GM12878 (cell line): ENCODE measurements at regions not wholly inside any gene's neighbourhood (a gene's known extent, or its start where the extent isn't known, plus 50 kb on each side); places are given as distances from the start of the nearest gene placed in this dataset.

Source experiments
- ATAC-seq: fragments of 200-7000 bp; cut with Tn5 transposase; 3 replicates; pipeline ENCODE4 v1.9.1; 2020; ENCODE audit warnings: mild to moderate bottlenecking, moderate library complexity
- BruUV-seq: library from RNA; stranded (reverse); fragments of 400-500 nt; replicated peaks from 2 replicates; lab custom pipeline; 2021; lab: Mats Ljungman, UMichigan
- CTCF ChIA-PET: fragments of 300-600 bp; sonication (Branson Sonifier 250); formaldehyde crosslinking; extraction: SDS; loops from one replicate; lab custom pipeline; 2021; ENCODE audit warnings: inconsistent platforms; lab: Yijun Ruan, JAX
- POLR2A ChIA-PET: fragments of 350-600 bp; formaldehyde crosslinking; extraction: SDS; loops from one replicate; lab custom pipeline; 2021; ENCODE audit warnings: inconsistent platforms; lab: Charles Lee
- RAD21 ChIA-PET: fragments of 300-600 bp; sonication (Branson Sonifier 250); formaldehyde crosslinking; loops from one replicate; lab custom pipeline; 2023; ENCODE audit warnings: antibody characterized with exemption; ENCODE audit not compliant: unreplicated experiment; lab: Charles Lee
- SMC1A ChIA-PET: fragments of 300-600 bp; sonication (Branson Sonifier 250); formaldehyde crosslinking; loops from one replicate; lab custom pipeline; 2023; ENCODE audit not compliant: unreplicated experiment, uncharacterized antibody; lab: Charles Lee
- DNase-seq: peaks from one replicate; pipeline ENCODE4 v3.0.0-alpha.2; 2011; ENCODE audit warnings: low read depth, low spot score
- FAIRE-seq: peaks from 3 replicates; lab custom pipeline; 2011; peaks lifted over from hg19 to GRCh38; lab: Jason Lieb, UNC
- H2AFZ ChIP-seq: 2 replicates; pipeline ENCODE4 v1.6.0; 2011; ENCODE audit warnings: low read depth, low read length, control low read depth; ENCODE audit not compliant: control insufficient read depth
- H3K27ac ChIP-seq: 2 replicates; pipeline ENCODE4 v1.5.1; 2011; ENCODE audit warnings: control low read depth; ENCODE audit not compliant: control insufficient read depth, insufficient read depth
- H3K27me3 ChIP-seq, 2 experiments: replicated peaks in 1 of 2; 2 replicates each; pipeline versions ENCODE4 v1.6.0 to v1.6.1; 2011; ENCODE audit warnings: low read length in 1 of 2; ENCODE audit not compliant: control insufficient read depth in 2 of 2, insufficient read depth in 2 of 2
- H3K36me3 ChIP-seq, 2 experiments: 2 replicates each; pipeline ENCODE4 v1.5.1; 2011; ENCODE audit warnings: low read length in 1 of 2; ENCODE audit not compliant: control insufficient read depth in 2 of 2, insufficient read depth in 2 of 2
- H3K4me1 ChIP-seq: 2 replicates; pipeline ENCODE4 v1.6.1; 2011; ENCODE audit warnings: mild to moderate bottlenecking, low read length, moderate library complexity, mixed read lengths; ENCODE audit not compliant: control insufficient read depth, insufficient read depth
- H3K4me2 ChIP-seq: 2 replicates; pipeline ENCODE4 v1.6.0; 2011; ENCODE audit warnings: control low read depth; ENCODE audit not compliant: control insufficient read depth, insufficient read depth
- H3K4me3 ChIP-seq: fragments of 200-600 bp; sonication (generic); 2 replicates; pipeline ENCODE4 v1.5.1; 2016
- H3K79me2 ChIP-seq: 2 replicates; pipeline ENCODE4 v1.6.0; 2011; ENCODE audit warnings: low read length; ENCODE audit not compliant: control insufficient read depth, insufficient read depth
- H3K9ac ChIP-seq: 2 replicates; pipeline ENCODE4 v1.8.0; 2011; ENCODE audit warnings: low read length, control low read depth, mixed read lengths; ENCODE audit not compliant: control insufficient read depth, insufficient read depth
- H3K9me3 ChIP-seq: replicated peaks from 3 replicates; pipeline ENCODE4 v1.5.1; 2011; ENCODE audit warnings: mild to moderate bottlenecking, low read length; ENCODE audit not compliant: control insufficient read depth, insufficient read depth
- H4K20me1 ChIP-seq: 2 replicates; pipeline ENCODE4 v1.6.0; 2011; ENCODE audit not compliant: control insufficient read depth, insufficient read depth
- ATF7 ChIP-seq: fragments of 450-650 bp; IDR thresholded peaks from 2 replicates; pipeline ENCODE4 v1.6.1; 2016; ENCODE audit warnings: low read depth, mild to moderate bottlenecking
- BCL11A ChIP-seq: IDR thresholded peaks from 2 replicates; pipeline ENCODE4 v1.6.1; 2011; ENCODE audit warnings: low read depth, low read length
- CBX5 ChIP-seq: sonication (generic); IDR thresholded peaks from 2 replicates; pipeline ENCODE4 v1.6.1; 2016; ENCODE audit warnings: low read depth, moderate library complexity, mild to moderate bottlenecking, inconsistent platforms
- HDAC2 ChIP-seq: fragments of 200-600 bp; sonication (generic); IDR thresholded peaks from 2 replicates; pipeline ENCODE4 v1.6.1; 2017
- IKZF2 ChIP-seq, 2 experiments: fragments of 450-650 bp; IDR thresholded peaks; 2 replicates each; pipeline ENCODE4 v1.6.1; 2017; ENCODE audit warnings: mild to moderate bottlenecking in 2 of 2, moderate library complexity in 2 of 2
- NFIC ChIP-seq: IDR thresholded peaks from 2 replicates; pipeline ENCODE4 v1.6.1; 2012; ENCODE audit warnings: low read depth, mild to moderate bottlenecking, inconsistent platforms, low read length, moderate library complexity
- NFXL1 ChIP-seq: fragments of 450-650 bp; IDR thresholded peaks from 2 replicates; pipeline ENCODE4 v1.6.1; 2017; ENCODE audit warnings: antibody characterized with exemption, mild to moderate bottlenecking, borderline replicate concordance
- POLR2AphosphoS2 ChIP-seq: IDR thresholded peaks from 2 replicates; pipeline ENCODE4 v1.6.1; 2011; ENCODE audit warnings: low read depth, mild to moderate bottlenecking, low read length, improper control_type of control experiment, moderate library complexity
- TCF3 ChIP-seq: IDR thresholded peaks from 2 replicates; pipeline ENCODE4 v1.6.1; 2012; ENCODE audit warnings: low read depth, mild to moderate bottlenecking, low read length, borderline replicate concordance; ENCODE audit not compliant: insufficient read depth
- YBX1 ChIP-seq: fragments of 450-650 bp; IDR thresholded peaks from 2 replicates; pipeline ENCODE4 v1.6.1; 2016; ENCODE audit warnings: antibody characterized with exemption
- ZNF217 ChIP-seq: fragments of 450-650 bp; IDR thresholded peaks from 2 replicates; pipeline ENCODE4 v1.6.1; 2017; ENCODE audit warnings: antibody characterized with exemption, mild to moderate bottlenecking
- ZNF384 ChIP-seq: IDR thresholded peaks from 2 replicates; pipeline ENCODE4 v1.6.1; 2012; ENCODE audit warnings: low read depth, mild to moderate bottlenecking, low read length, improper control_type of control experiment, borderline replicate concordance
- ZNF622 ChIP-seq: fragments of 450-650 bp; IDR thresholded peaks from 2 replicates; pipeline ENCODE4 v1.6.1; 2017; ENCODE audit warnings: mild to moderate bottlenecking, inconsistent platforms
- WGBS: methylation state at CpG from one replicate; pipeline ENCODE4 v1.1.6; 2016; ENCODE audit warnings: low lambda C conversion rate; ENCODE audit not compliant: insufficient replicate concordance, insufficient coverage; ENCODE audit errors: missing lambda C conversion rate; 5-methylcytosine and 5-hydroxymethylcytosine counted together
- in situ Hi-C: fragments of 300-500 bp; cut with MboI; formaldehyde crosslinking; loops from 9 replicates; pipeline ENCODE4 v1.14.3; 2018; ENCODE audit warnings: mixed read lengths
- intact Hi-C: fragments of 100-400 bp; cut with micrococcal nuclease; formaldehyde crosslinking; loops from one replicate; pipeline ENCODE4 v1.14.2; 2022; ENCODE audit not compliant: unreplicated experiment
- TF ChIP-seq, protein P1 (sequence below): IDR thresholded peaks from 2 replicates; pipeline ENCODE4 v1.6.1; 2011; ENCODE audit warnings: mild to moderate bottlenecking, low read depth, low read length, moderate library complexity; ENCODE audit not compliant: insufficient replicate concordance
- TF ChIP-seq, protein P2 (sequence below): IDR thresholded peaks from 2 replicates; pipeline ENCODE4 v1.6.1; 2011; ENCODE audit warnings: low read depth, low read length, improper control_type of control experiment, borderline replicate concordance
- TF ChIP-seq, protein P3 (sequence below): fragments of 450-650 bp; IDR thresholded peaks from 2 replicates; pipeline ENCODE4 v1.6.1; 2017; ENCODE audit warnings: borderline replicate concordance

DNA sequence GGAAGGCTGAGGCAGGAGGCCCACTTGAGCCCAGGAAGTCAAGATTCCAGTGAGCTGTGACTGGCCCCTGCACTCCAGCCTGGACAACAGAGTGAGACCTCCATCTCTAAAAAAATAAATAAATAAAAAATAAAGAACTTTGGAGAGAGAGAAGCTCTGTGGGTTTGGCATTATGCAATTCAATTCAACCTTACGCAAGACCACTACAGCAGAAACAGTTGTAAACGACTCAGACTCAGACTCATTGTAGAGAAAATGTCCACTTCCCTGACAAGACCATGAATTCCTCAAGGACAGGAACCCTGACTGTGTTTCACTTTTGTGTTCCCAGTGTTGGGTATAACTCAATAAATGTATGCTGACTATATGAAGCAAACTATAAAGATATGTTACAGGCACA is 90.3 kb upstream of the C3orf80 start:
- H3K4me1 ChIP-seq, result peaks cover 12% of the 10 kb centered on the region; the same call in 1 of the 2 replicates
- no peak overlapping the region for H3K27ac ChIP-seq
- ATAC-seq, result no peak
- H3K27me3 ChIP-seq, result no peaks in the 10 kb centered on the region
- intact Hi-C loops, result no loop called here
- in situ Hi-C loops, result no loop called here
- no peak overlapping the region for H3K9ac ChIP-seq
- SMC1A ChIA-PET, result no interaction called here
- RAD21 ChIA-PET, result no interaction called here
- no peak overlapping the region for H3K4me3 ChIP-seq
- TF ChIP-seq POLR2AphosphoS2 (no peak), BCL11A (no peak)
- no peak for DNase-seq
- H4K20me1 ChIP-seq, result no peaks in the 10 kb centered on the region
- no peaks in the 10 kb centered on the region for H3K9me3 ChIP-seq
- no peak overlapping the region for H2AFZ ChIP-seq
- no peaks in the 10 kb centered on the region for H3K79me2 ChIP-seq
- FAIRE-seq, result no peak
- CTCF ChIA-PET, result interaction anchor here (1.2 to 1.8 kb wide), 2 partner anchors 28 to 68 kb away, joined by 3 to 5 read pairs; no protein-coding TSS in a partner anchor
- BruUV-seq, result no TSS peak
- H3K4me2 ChIP-seq, result no peak overlapping the region
- no peaks in the 10 kb centered on the region for H3K36me3 ChIP-seq
- POLR2A ChIA-PET, result no interaction called here
- WGBS, result 98% methylated on average over 2 of the region's 2 CpGs

DNA sequence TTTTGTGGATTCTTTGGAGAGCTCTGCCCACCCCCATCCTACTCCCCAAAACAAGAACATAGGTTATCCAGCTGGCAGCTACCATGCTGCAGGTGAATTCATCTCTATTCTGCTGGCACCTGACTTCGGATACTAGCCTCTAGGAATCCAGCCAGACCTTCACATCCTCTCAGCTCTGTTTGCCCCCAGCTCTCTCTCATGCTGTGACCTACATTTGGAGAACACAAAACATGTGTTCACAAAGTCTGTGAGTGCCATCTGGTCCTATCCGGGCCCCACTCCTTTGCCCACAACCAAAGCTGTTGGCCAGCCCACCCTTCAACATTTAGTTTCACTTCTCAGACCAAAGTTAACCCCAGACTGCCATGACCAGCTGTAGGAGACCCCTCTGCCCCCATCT is 89.4 kb upstream of the C3orf80 start:
- ChIA-PET RAD21 (no interaction called here), SMC1A (no interaction called here), CTCF (interaction anchor here (1.2 kb wide), 1 partner anchor 69 kb away, joined by 3 read pairs; no protein-coding TSS in a partner anchor), POLR2A (interaction anchor here (0.6 kb wide), 1 partner anchor 301 kb away, joined by 5 read pairs; no protein-coding TSS in a partner anchor)
- FAIRE-seq, result no peak
- Histone ChIP-seq H3K4me3 (no peak overlapping the region), H3K4me1 (peaks cover 12% of the 10 kb centered on the region; the same call in 1 of the 2 replicates), H4K20me1 (no peaks in the 10 kb centered on the region), H3K9ac (no peak overlapping the region), H3K36me3 (no peaks in the 10 kb centered on the region), H3K79me2 (no peaks in the 10 kb centered on the region), H3K27me3 (no peaks in the 10 kb centered on the region), H2AFZ (peak overlapping the region; percentile 9; the same call in 1 of the 2 replicates), H3K9me3 (no peaks in the 10 kb centered on the region), H3K4me2 (no peak overlapping the region), H3K27ac (no peak overlapping the region)
- DNase-seq, result no peak
- no peak; the same call in 2 of the 3 replicates for ATAC-seq
- 0% methylated on average over 2 of the region's 2 CpGs for WGBS
- intact Hi-C loops (no loop called here), in situ Hi-C loops (no loop called here)
- no TSS peak for BruUV-seq
- TF ChIP-seq, protein P1, sequence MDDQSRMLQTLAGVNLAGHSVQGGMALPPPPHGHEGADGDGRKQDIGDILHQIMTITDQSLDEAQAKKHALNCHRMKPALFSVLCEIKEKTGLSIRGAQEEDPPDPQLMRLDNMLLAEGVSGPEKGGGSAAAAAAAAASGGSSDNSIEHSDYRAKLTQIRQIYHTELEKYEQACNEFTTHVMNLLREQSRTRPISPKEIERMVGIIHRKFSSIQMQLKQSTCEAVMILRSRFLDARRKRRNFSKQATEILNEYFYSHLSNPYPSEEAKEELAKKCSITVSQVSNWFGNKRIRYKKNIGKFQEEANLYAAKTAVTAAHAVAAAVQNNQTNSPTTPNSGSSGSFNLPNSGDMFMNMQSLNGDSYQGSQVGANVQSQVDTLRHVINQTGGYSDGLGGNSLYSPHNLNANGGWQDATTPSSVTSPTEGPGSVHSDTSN, result no peak
- TF ChIP-seq ZNF217, result no peak
- no peak for TF ChIP-seq ATF7
- TF ChIP-seq TCF3, result no peak
- no peak for TF ChIP-seq ZNF384
- no peak for TF ChIP-seq YBX1
- TF ChIP-seq, protein P2, sequence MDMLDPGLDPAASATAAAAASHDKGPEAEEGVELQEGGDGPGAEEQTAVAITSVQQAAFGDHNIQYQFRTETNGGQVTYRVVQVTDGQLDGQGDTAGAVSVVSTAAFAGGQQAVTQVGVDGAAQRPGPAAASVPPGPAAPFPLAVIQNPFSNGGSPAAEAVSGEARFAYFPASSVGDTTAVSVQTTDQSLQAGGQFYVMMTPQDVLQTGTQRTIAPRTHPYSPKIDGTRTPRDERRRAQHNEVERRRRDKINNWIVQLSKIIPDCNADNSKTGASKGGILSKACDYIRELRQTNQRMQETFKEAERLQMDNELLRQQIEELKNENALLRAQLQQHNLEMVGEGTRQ, result no peak
- no peak for TF ChIP-seq CBX5
- TF ChIP-seq, protein P3, sequence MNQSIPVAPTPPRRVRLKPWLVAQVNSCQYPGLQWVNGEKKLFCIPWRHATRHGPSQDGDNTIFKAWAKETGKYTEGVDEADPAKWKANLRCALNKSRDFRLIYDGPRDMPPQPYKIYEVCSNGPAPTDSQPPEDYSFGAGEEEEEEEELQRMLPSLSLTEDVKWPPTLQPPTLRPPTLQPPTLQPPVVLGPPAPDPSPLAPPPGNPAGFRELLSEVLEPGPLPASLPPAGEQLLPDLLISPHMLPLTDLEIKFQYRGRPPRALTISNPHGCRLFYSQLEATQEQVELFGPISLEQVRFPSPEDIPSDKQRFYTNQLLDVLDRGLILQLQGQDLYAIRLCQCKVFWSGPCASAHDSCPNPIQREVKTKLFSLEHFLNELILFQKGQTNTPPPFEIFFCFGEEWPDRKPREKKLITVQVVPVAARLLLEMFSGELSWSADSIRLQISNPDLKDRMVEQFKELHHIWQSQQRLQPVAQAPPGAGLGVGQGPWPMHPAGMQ, result no peak
- TF ChIP-seq ZNF622, result no peak
- TF ChIP-seq HDAC2, result no peak
- TF ChIP-seq IKZF2 (IDR thresholded peaks at IDR 0.05), result no peak
- TF ChIP-seq NFXL1, result no peak
- no peak for TF ChIP-seq NFIC
